ENCODE measurements at regions not wholly inside any gene's neighbourhood (a gene's known extent, or its start where the extent isn't known, plus 50 kb on each side); places are given as distances from the start of the nearest gene placed in this dataset.
A peak's percentile ranks its signal among the peaks of the same experiment; 100 is the strongest.

DNA sequence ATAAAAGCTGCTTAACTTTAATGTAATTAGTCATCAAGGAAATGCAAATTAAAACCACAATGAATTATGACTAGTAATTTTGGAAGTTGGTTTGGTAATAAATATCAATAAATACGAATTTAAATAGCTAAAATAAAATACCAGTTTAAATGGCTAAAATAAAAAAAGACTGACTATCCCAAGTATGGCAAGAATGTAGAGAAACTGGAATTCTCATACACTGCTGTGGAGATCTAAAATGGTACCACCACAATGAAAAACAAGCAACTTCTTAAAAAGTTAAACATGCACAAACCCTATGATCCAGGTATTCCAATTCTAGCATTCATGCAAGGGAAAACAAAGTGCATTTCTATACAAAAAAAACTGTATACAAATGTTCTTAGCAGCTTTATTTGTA lies 382.6 kb upstream of the NR5A2 start:
- Histone ChIP-seq H2BK12ac (ENCODE audit: low read length) (no peak overlapping the region), H2AFZ (ENCODE audit: insufficient read depth, low read length, poor library complexity) (no peak overlapping the region), H3K36me3 (ENCODE audit: control insufficient read depth in 1 of 2, insufficient read depth in 2 of 2, low read length in 2 of 2) (no peaks in the 10 kb centered on the region), H2AK5ac (ENCODE audit: low read length) (no peak overlapping the region), H3K4me2 (ENCODE audit: low read length) (no peak overlapping the region), H3K27ac (ENCODE audit: low read depth, low read length) (no peak overlapping the region), H3K27me3 (ENCODE audit: insufficient read depth, low read length) (no peaks in the 10 kb centered on the region), H3K4me3 (ENCODE audit: low read depth, low read length) (no peak overlapping the region), H2BK5ac (ENCODE audit: low read depth, low read length, poor library complexity) (no peak overlapping the region), H4K91ac (ENCODE audit: low read depth, low read length) (no peak overlapping the region), H3K4ac (ENCODE audit: low read depth, low read length) (no peak overlapping the region), H3K14ac (ENCODE audit: low read length) (no peak overlapping the region), H3K9me3 (ENCODE audit: insufficient read depth, low read depth, low read length) (no peaks in the 10 kb centered on the region), H4K8ac (ENCODE audit: low read depth, low read length) (no peak overlapping the region), H2BK120ac (ENCODE audit: insufficient read depth, low read length, poor library complexity) (no peak overlapping the region), H3K79me1 (ENCODE audit: low read length) (no peaks in the 10 kb centered on the region), H4K12ac (ENCODE audit: low read depth, low read length) (no peak overlapping the region), H3K23ac (ENCODE audit: low read length) (no peak overlapping the region), H3K4me1 (ENCODE audit: control insufficient read depth in 1 of 2, insufficient read depth in 2 of 2, low read length in 2 of 2) (no peaks in the 10 kb centered on the region), H3K18ac (ENCODE audit: low read length) (no peak overlapping the region), H3K9ac (ENCODE audit: low read length) (no peak overlapping the region), H3K79me2 (ENCODE audit: control insufficient read depth, insufficient read depth, low read length, poor library complexity) (no peaks in the 10 kb centered on the region)
- DNase-seq: peak in 1 of 2 donors; percentile 55
- no CpG with 5 or more reads among the region's 1 CpG for WGBS (ENCODE audit: extremely low coverage, insufficient coverage, insufficient read length)

DNA sequence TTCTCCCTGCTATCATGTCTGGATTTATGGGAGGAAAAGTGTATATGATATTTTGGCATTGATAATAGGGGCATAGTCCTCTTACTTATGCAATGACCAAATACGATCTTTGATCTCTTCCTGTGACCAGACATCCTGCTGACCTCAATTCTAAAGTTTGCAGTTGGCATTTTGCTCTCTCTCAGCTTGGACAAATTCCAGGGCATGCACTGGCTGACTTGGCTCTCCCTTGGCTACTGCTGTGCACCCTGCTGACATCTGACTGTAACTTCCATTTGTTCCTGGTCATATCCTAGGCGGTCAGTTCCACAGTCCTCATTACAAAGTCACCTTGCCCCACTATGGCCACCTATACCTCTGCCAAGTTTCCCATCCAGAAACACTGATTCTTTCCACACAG lies 380.7 kb upstream of the NR5A2 start:
- no peak overlapping the region for H3K4me3 ChIP-seq (ENCODE audit: low read depth, low read length)
- no peak overlapping the region for H3K18ac ChIP-seq (ENCODE audit: low read length)
- no peak for DNase-seq
- H3K23ac ChIP-seq (ENCODE audit: low read length): no peak overlapping the region
- no peak overlapping the region for H2BK12ac ChIP-seq (ENCODE audit: low read length)
- H3K14ac ChIP-seq (ENCODE audit: low read length): no peak overlapping the region
- no peaks in the 10 kb centered on the region for H3K79me1 ChIP-seq (ENCODE audit: low read length)
- no peak overlapping the region for H3K9ac ChIP-seq (ENCODE audit: low read length)
- H3K27me3 ChIP-seq (ENCODE audit: insufficient read depth, low read length): no peaks in the 10 kb centered on the region
- no peak overlapping the region for H3K4me2 ChIP-seq (ENCODE audit: low read length)
- H4K8ac ChIP-seq (ENCODE audit: low read depth, low read length): no peak overlapping the region
- no peak overlapping the region for H3K27ac ChIP-seq (ENCODE audit: low read depth, low read length)
- H3K4me1 ChIP-seq (ENCODE audit: control insufficient read depth in 1 of 2, insufficient read depth in 2 of 2, low read length in 2 of 2): no peaks in the 10 kb centered on the region
- H2AFZ ChIP-seq (ENCODE audit: insufficient read depth, low read length, poor library complexity): no peak overlapping the region
- H4K12ac ChIP-seq (ENCODE audit: low read depth, low read length): no peak overlapping the region
- no CpG with 5 or more reads among the region's 2 CpGs for WGBS (ENCODE audit: extremely low coverage, insufficient coverage, insufficient read length)
- no peaks in the 10 kb centered on the region for H3K36me3 ChIP-seq (ENCODE audit: control insufficient read depth in 1 of 2, insufficient read depth in 2 of 2, low read length in 2 of 2)
- no peaks in the 10 kb centered on the region for H3K79me2 ChIP-seq (ENCODE audit: control insufficient read depth, insufficient read depth, low read length, poor library complexity)
- H4K91ac ChIP-seq (ENCODE audit: low read depth, low read length): no peak overlapping the region
- H2BK5ac ChIP-seq (ENCODE audit: low read depth, low read length, poor library complexity): no peak overlapping the region
- no peak overlapping the region for H2BK120ac ChIP-seq (ENCODE audit: insufficient read depth, low read length, poor library complexity)
- no peak overlapping the region for H2AK5ac ChIP-seq (ENCODE audit: low read length)
- no peaks in the 10 kb centered on the region for H3K9me3 ChIP-seq (ENCODE audit: insufficient read depth, low read depth, low read length)
- H3K4ac ChIP-seq (ENCODE audit: low read depth, low read length): no peak overlapping the region

DNA sequence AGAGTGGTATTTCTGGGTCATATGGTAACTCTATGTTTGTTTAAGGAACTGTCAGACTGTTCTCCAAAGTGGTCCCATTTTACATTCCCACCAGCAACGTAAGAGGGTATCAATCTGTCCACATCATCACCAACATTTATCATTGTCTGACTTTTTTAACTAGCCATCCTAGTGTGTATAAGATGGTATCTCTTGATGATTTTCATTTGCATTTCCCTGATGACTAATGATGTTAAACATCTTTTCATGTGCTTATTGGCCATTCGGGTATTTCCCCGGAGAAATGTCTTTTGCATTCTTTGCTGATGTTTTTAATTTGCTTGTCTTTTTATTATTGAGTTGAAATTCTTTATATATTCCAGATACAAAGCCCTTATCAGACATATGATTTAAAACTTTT lies 370.1 kb upstream of the NR5A2 start:
- Histone ChIP-seq H3K36me3 (ENCODE audit: control insufficient read depth in 1 of 2, insufficient read depth in 2 of 2, low read length in 2 of 2) (no peaks in the 10 kb centered on the region), H3K9me3 (ENCODE audit: insufficient read depth, low read depth, low read length) (no peaks in the 10 kb centered on the region), H3K27ac (ENCODE audit: low read depth, low read length) (no peak overlapping the region), H3K14ac (ENCODE audit: low read length) (no peak overlapping the region), H3K4me1 (ENCODE audit: control insufficient read depth in 1 of 2, insufficient read depth in 2 of 2, low read length in 2 of 2) (no peaks in the 10 kb centered on the region), H3K18ac (ENCODE audit: low read length) (no peak overlapping the region), H3K4ac (ENCODE audit: low read depth, low read length) (no peak overlapping the region), H2BK12ac (ENCODE audit: low read length) (no peak overlapping the region), H3K4me3 (ENCODE audit: low read depth, low read length) (no peak overlapping the region), H2AFZ (ENCODE audit: insufficient read depth, low read length, poor library complexity) (no peak overlapping the region), H3K79me2 (ENCODE audit: control insufficient read depth, insufficient read depth, low read length, poor library complexity) (no peaks in the 10 kb centered on the region), H3K9ac (ENCODE audit: low read length) (no peak overlapping the region), H3K23ac (ENCODE audit: low read length) (no peak overlapping the region), H4K12ac (ENCODE audit: low read depth, low read length) (no peak overlapping the region), H2BK5ac (ENCODE audit: low read depth, low read length, poor library complexity) (no peak overlapping the region), H3K4me2 (ENCODE audit: low read length) (no peak overlapping the region), H2BK120ac (ENCODE audit: insufficient read depth, low read length, poor library complexity) (no peak overlapping the region), H2AK5ac (ENCODE audit: low read length) (no peak overlapping the region), H3K27me3 (ENCODE audit: insufficient read depth, low read length) (no peaks in the 10 kb centered on the region), H4K91ac (ENCODE audit: low read depth, low read length) (no peak overlapping the region), H4K8ac (ENCODE audit: low read depth, low read length) (no peak overlapping the region), H3K79me1 (ENCODE audit: low read length) (no peaks in the 10 kb centered on the region)
- DNase-seq: no peak
- WGBS (ENCODE audit: extremely low coverage, insufficient coverage, insufficient read length): no CpG with 5 or more reads among the region's 3 CpGs

DNA sequence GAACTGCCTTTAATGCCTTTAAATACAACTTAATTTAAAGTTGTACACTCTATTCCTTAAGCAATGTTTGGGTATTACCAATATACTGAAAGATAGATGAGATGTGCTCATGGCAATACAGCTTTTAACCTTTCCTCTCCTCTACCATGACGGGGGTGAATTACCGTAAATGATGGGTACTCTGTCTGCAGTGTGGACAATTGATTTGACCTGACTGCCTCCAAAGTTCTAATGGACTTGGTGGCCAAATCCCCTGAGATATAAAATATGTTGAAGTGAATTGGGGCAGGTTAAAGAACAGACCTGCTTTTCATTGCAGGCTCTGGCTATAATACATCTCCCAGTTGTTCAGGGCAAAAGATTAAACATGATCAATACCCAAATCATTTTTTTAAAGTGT lies 367.4 kb upstream of the NR5A2 start:
- no peak for DNase-seq
- Histone ChIP-seq H3K27ac (ENCODE audit: low read depth, low read length) (no peak overlapping the region), H4K12ac (ENCODE audit: low read depth, low read length) (no peak overlapping the region), H3K36me3 (ENCODE audit: control insufficient read depth in 1 of 2, insufficient read depth in 2 of 2, low read length in 2 of 2) (no peaks in the 10 kb centered on the region), H3K79me1 (ENCODE audit: low read length) (no peaks in the 10 kb centered on the region), H3K9me3 (ENCODE audit: insufficient read depth, low read depth, low read length) (no peaks in the 10 kb centered on the region), H3K18ac (ENCODE audit: low read length) (no peak overlapping the region), H2AK5ac (ENCODE audit: low read length) (no peak overlapping the region), H3K79me2 (ENCODE audit: control insufficient read depth, insufficient read depth, low read length, poor library complexity) (no peaks in the 10 kb centered on the region), H3K4me1 (ENCODE audit: control insufficient read depth in 1 of 2, insufficient read depth in 2 of 2, low read length in 2 of 2) (no peaks in the 10 kb centered on the region), H2BK5ac (ENCODE audit: low read depth, low read length, poor library complexity) (no peak overlapping the region), H3K4ac (ENCODE audit: low read depth, low read length) (no peak overlapping the region), H3K9ac (ENCODE audit: low read length) (no peak overlapping the region), H3K4me2 (ENCODE audit: low read length) (no peak overlapping the region), H2BK12ac (ENCODE audit: low read length) (no peak overlapping the region), H2BK120ac (ENCODE audit: insufficient read depth, low read length, poor library complexity) (no peak overlapping the region), H4K91ac (ENCODE audit: low read depth, low read length) (no peak overlapping the region), H3K27me3 (ENCODE audit: insufficient read depth, low read length) (no peaks in the 10 kb centered on the region), H2AFZ (ENCODE audit: insufficient read depth, low read length, poor library complexity) (no peak overlapping the region), H3K4me3 (ENCODE audit: low read depth, low read length) (no peak overlapping the region), H4K8ac (ENCODE audit: low read depth, low read length) (no peak overlapping the region), H3K23ac (ENCODE audit: low read length) (no peak overlapping the region), H3K14ac (ENCODE audit: low read length) (no peak overlapping the region)
- WGBS (ENCODE audit: extremely low coverage, insufficient coverage, insufficient read length): no CpG with 5 or more reads among the region's 2 CpGs

Data from trophoblast cell (in vitro differentiated cells and primary cell).